CD4-positive, alpha-beta T cell (primary cell): ENCODE measurements at regions not wholly inside any gene's neighbourhood (a gene's known extent, or its start where the extent isn't known, plus 50 kb on each side); places are given as distances from the start of the nearest gene placed in this dataset.

Source experiments
- ATAC-seq: fragments of 200-7000 bp; cut with Tn5 transposase; one replicate; pipeline ENCODE4 v1.10.0; 2022; ENCODE audit warnings: mild to moderate bottlenecking; ENCODE audit not compliant: poor library complexity
- CTCF ChIA-PET: fragments of 350-600 bp; sonication (Branson Sonifier 250); formaldehyde crosslinking; loops from one replicate; lab custom pipeline; 2021; ENCODE audit warnings: antibody characterized with exemption, inconsistent platforms; lab: Charles Lee
- POLR2A ChIA-PET: fragments of 350-600 bp; sonication (Branson Sonifier 250); formaldehyde crosslinking; loops from one replicate; lab custom pipeline; 2021; ENCODE audit warnings: antibody characterized with exemption, inconsistent platforms; lab: Charles Lee
- DNase-seq, 14 experiments: peaks; one replicate each; pipeline ENCODE4 v3.0.0-alpha.2; 2013 to 2020; ENCODE audit warnings: mixed read lengths in 2 of 14
- H3K27ac ChIP-seq, 2 donors: one replicate each; pipeline versions ENCODE4 v1.5.1 to v1.7.0; 2013; ENCODE audit warnings: low read length in 2 of 2, low read depth in 1 of 2, mild to moderate bottlenecking in 1 of 2
- H3K27me3 ChIP-seq, 2 experiments: 1 replicate in 1 of 2; 2 replicates in 1 of 2; pipeline versions ENCODE4 v1.6.1 to v1.7.0; 2013; ENCODE audit warnings: low read length in 2 of 2, control low read depth in 1 of 2, mild to moderate bottlenecking in 1 of 2, moderate library complexity in 1 of 2; ENCODE audit not compliant: insufficient read depth in 2 of 2, control insufficient read depth in 1 of 2
- H3K36me3 ChIP-seq: one replicate; pipeline ENCODE4 v1.6.1; 2013; ENCODE audit warnings: low read length, control low read depth; ENCODE audit not compliant: insufficient read depth
- H3K4me1 ChIP-seq: one replicate; pipeline ENCODE4 v1.6.1; 2013; ENCODE audit warnings: low read length, control low read depth; ENCODE audit not compliant: insufficient read depth
- H3K4me3 ChIP-seq: one replicate; pipeline ENCODE4 v1.5.1; 2013; ENCODE audit warnings: mild to moderate bottlenecking, low read length, moderate library complexity
- H3K9me3 ChIP-seq, 2 experiments: 1 replicate in 1 of 2; 2 replicates in 1 of 2; pipeline versions ENCODE4 v1.6.1 to v1.7.0; 2013; ENCODE audit warnings: low read length in 2 of 2, mild to moderate bottlenecking in 2 of 2, control low read depth in 1 of 2, moderate library complexity in 1 of 2; ENCODE audit not compliant: control insufficient read depth in 1 of 2, insufficient read depth in 1 of 2
- H3K27ac Mint-ChIP-seq: one replicate; pipeline ENCODE4 v1.8.0; 2020; ENCODE audit warnings: mixed read lengths
- H3K27me3 Mint-ChIP-seq: one replicate; pipeline ENCODE4 v1.8.0; 2021; ENCODE audit warnings: mixed read lengths
- H3K36me3 Mint-ChIP-seq: one replicate; pipeline ENCODE4 v1.8.0; 2021; ENCODE audit warnings: low read depth, mixed read lengths
- H3K4me1 Mint-ChIP-seq: one replicate; pipeline ENCODE4 v1.8.0; 2021; ENCODE audit warnings: low read depth, mixed read lengths
- H3K4me3 Mint-ChIP-seq: one replicate; pipeline ENCODE4 v1.8.0; 2020; ENCODE audit warnings: mild to moderate bottlenecking, mixed read lengths
- H3K9me3 Mint-ChIP-seq: one replicate; pipeline ENCODE4 v1.8.0; 2020; ENCODE audit warnings: mixed read lengths
- intact Hi-C, 2 experiments: fragments of 100-400 bp; cut with DNase I in 1 of 2; cut with micrococcal nuclease in 1 of 2; formaldehyde crosslinking; loops; one replicate each; pipeline versions ENCODE4 v1.15.1 to v1.9.0; 2023 to 2025; cut with DNase I, micrococcal nuclease
- TF ChIP-seq, protein P1 (sequence below): fragments of 200-600 bp; IDR thresholded peaks from one replicate; pipeline ENCODE4 v1.8.0; 2022; ENCODE audit warnings: antibody characterized with exemption, mild to moderate bottlenecking

GRCh38 chr9:82263619-82264018, 275.0 kb downstream of the SPATA31D1 start:
- intact Hi-C loops = no loop called here
- Mint-ChIP-seq H3K36me3 (no peaks in the 10 kb centered on the region), H3K27ac (no peak overlapping the region), H3K4me3 (no peak overlapping the region), H3K27me3 (no peaks in the 10 kb centered on the region), H3K4me1 (no peaks in the 10 kb centered on the region), H3K9me3 (peaks cover 2% of the 10 kb centered on the region)
- ATAC-seq (no peak), DNase-seq (no peak)
- Histone ChIP-seq H3K4me3 (no peak overlapping the region), H3K27ac (no peak overlapping the region), H3K4me1 (no peaks in the 10 kb centered on the region), H3K36me3 (no peaks in the 10 kb centered on the region), H3K9me3 (peaks cover 0 to 6% of the 10 kb centered on the region in 2 experiments), H3K27me3 (no peaks in the 10 kb centered on the region)
- TF ChIP-seq, protein P1, sequence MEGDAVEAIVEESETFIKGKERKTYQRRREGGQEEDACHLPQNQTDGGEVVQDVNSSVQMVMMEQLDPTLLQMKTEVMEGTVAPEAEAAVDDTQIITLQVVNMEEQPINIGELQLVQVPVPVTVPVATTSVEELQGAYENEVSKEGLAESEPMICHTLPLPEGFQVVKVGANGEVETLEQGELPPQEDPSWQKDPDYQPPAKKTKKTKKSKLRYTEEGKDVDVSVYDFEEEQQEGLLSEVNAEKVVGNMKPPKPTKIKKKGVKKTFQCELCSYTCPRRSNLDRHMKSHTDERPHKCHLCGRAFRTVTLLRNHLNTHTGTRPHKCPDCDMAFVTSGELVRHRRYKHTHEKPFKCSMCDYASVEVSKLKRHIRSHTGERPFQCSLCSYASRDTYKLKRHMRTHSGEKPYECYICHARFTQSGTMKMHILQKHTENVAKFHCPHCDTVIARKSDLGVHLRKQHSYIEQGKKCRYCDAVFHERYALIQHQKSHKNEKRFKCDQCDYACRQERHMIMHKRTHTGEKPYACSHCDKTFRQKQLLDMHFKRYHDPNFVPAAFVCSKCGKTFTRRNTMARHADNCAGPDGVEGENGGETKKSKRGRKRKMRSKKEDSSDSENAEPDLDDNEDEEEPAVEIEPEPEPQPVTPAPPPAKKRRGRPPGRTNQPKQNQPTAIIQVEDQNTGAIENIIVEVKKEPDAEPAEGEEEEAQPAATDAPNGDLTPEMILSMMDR = no peak
- ChIA-PET POLR2A (no interaction called here), CTCF (interaction anchor here (0.7 kb wide), 1 partner anchor 734 kb away, joined by 3 read pairs; no protein-coding TSS in a partner anchor)

DNA sequence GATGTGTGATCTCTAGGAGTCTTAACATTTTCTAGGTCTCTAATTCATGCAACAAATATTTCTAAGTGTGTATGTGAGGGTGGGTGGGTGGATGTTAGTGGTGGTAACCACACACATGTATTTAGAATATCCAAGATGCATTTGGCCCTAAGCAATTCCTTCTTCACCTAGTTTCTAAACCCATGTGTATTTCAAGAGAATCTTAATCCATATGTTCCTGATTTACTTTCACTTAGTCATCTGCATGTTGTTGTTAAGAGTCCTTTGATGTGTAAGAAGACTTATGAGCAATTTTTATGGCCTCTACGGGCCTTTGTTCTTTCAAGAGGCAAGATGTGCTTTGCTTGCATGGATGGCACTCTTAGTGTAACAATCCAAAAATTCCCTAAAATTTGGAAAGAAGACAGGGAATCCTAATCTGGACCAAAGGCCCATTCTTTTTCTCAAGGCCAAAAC, 282.6 kb downstream of the SPATA31D1 start:
- Mint-ChIP-seq H3K4me1 (no peaks in the 10 kb centered on the region), H3K36me3 (no peaks in the 10 kb centered on the region), H3K27ac (no peak overlapping the region), H3K9me3 (no peaks in the 10 kb centered on the region), H3K4me3 (no peak overlapping the region), H3K27me3 (no peaks in the 10 kb centered on the region)
- TF ChIP-seq, protein P1 = no peak
- peaks cover 0 to 5% of the 10 kb centered on the region in 2 experiments for H3K9me3 ChIP-seq
- ChIA-PET POLR2A (no interaction called here), CTCF (no interaction called here)
- H3K27me3 ChIP-seq = no peaks in the 10 kb centered on the region
- DNase-seq = no peak
- intact Hi-C loops = no loop called here
- H3K4me1 ChIP-seq = no peaks in the 10 kb centered on the region
- H3K4me3 ChIP-seq = no peak overlapping the region
- no peaks in the 10 kb centered on the region for H3K36me3 ChIP-seq
- no peak overlapping the region for H3K27ac ChIP-seq
- no peak for ATAC-seq

- intact Hi-C loops = no loop called here
These were observed 284.5 kb downstream of the SPATA31D1 start for GRCh38 chr9:82273121-82273520.

More at GRCh38 chr9:82273121-82273520, 284.5 kb downstream of the SPATA31D1 start:
- no peaks in the 10 kb centered on the region for H3K36me3 ChIP-seq
- no peak overlapping the region for H3K4me3 ChIP-seq
- ATAC-seq = no peak
- H3K27ac ChIP-seq = no peak overlapping the region
- CTCF ChIA-PET = no interaction called here
- TF ChIP-seq, protein P1 = no peak
- no peak overlapping the region for H3K4me3 Mint-ChIP-seq
- H3K27me3 ChIP-seq = no peaks in the 10 kb centered on the region
- POLR2A ChIA-PET = no interaction called here
- H3K27me3 Mint-ChIP-seq = no peaks in the 10 kb centered on the region
- H3K4me1 ChIP-seq = no peaks in the 10 kb centered on the region
- no peak overlapping the region for H3K27ac Mint-ChIP-seq
- DNase-seq = no peak
- H3K36me3 Mint-ChIP-seq = no peaks in the 10 kb centered on the region
- no peaks in the 10 kb centered on the region for H3K9me3 Mint-ChIP-seq
- H3K4me1 Mint-ChIP-seq = no peaks in the 10 kb centered on the region
- H3K9me3 ChIP-seq = peaks cover 0 to 5% of the 10 kb centered on the region in 2 experiments
